Cardiac fibroblast (primary cell): ENCODE measurements at regions not wholly inside any gene's neighbourhood (a gene's known extent, or its start where the extent isn't known, plus 50 kb on each side); places are given as distances from the start of the nearest gene placed in this dataset.

Source experiments
- DNase-seq, 2 donors: peaks; one replicate each; pipeline versions ENCODE4 v3.0.0 to v3.0.0-alpha.2; 2010; ENCODE audit warnings: low read depth in 2 of 2
- H3K4me3 ChIP-seq, 2 donors: replicated peaks in 1 of 2; 1 replicate in 1 of 2; 2 replicates in 1 of 2; pipeline ENCODE4 v1.5.1; 2011; ENCODE audit warnings: low read depth in 2 of 2, low read length in 2 of 2, mild to moderate bottlenecking in 2 of 2, moderate library complexity in 1 of 2
- CTCF ChIP-seq: IDR thresholded peaks from one replicate; pipeline ENCODE4 v1.5.1; 2011; ENCODE audit warnings: low read depth, mild to moderate bottlenecking, low read length, inconsistent platforms

- no peak overlapping the region for H3K4me3 ChIP-seq
- TF ChIP-seq CTCF: no peak
- no peak for DNase-seq
These were observed 51.8 kb downstream of the POM121L12 start for GRCh38 chr7:53087274-53087673.

- TF ChIP-seq CTCF: no peak
- DNase-seq: no peak
- H3K4me3 ChIP-seq: no peak overlapping the region
These were observed 58.8 kb downstream of the POM121L12 start for GRCh38 chr7:53094191-53094590.

GRCh38 chr7:53094827-53095226, 59.4 kb downstream of the POM121L12 start:
- DNase-seq: peak; percentile 3 to 58
- no peak overlapping the region for H3K4me3 ChIP-seq
- TF ChIP-seq CTCF: no peak

- no peak for TF ChIP-seq CTCF
- no peak for DNase-seq
- no peak overlapping the region for H3K4me3 ChIP-seq
These were observed 60.5 kb downstream of the POM121L12 start for GRCh38 chr7:53095731-53096501.

- DNase-seq: no peak
- H3K4me3 ChIP-seq: no peak overlapping the region
- no peak for TF ChIP-seq CTCF
These were observed 64.7 kb downstream of the POM121L12 start for GRCh38 chr7:53100091-53100490.

- no peak for TF ChIP-seq CTCF
- H3K4me3 ChIP-seq: no peak overlapping the region
- DNase-seq: no peak
These were observed 65.6 kb downstream of the POM121L12 start for GRCh38 chr7:53101026-53101425.

GRCh38 chr7:53110425-53110824, 75.0 kb downstream of the POM121L12 start:
- no peak overlapping the region for H3K4me3 ChIP-seq
- TF ChIP-seq CTCF: no peak
- peak in 1 of 2 donors; percentile 0 for DNase-seq
